GM12891 (cell line): ENCODE measurements at regions not wholly inside any gene's neighbourhood (a gene's known extent, or its start where the extent isn't known, plus 50 kb on each side); places are given as distances from the start of the nearest gene placed in this dataset.

Source experiments
- POLR2A ChIP-seq: IDR thresholded peaks from 2 replicates; pipeline ENCODE4 v1.6.1; 2011; ENCODE audit warnings: low read depth, low read length, control low read depth
- POLR2AphosphoS5 ChIP-seq: IDR thresholded peaks from 2 replicates; pipeline ENCODE4 v1.6.1; 2011; ENCODE audit warnings: low read depth, low read length, control low read depth
- SPI1 ChIP-seq: IDR thresholded peaks from 2 replicates; pipeline ENCODE4 v1.6.1; 2011; ENCODE audit warnings: low read depth, low read length, control low read depth
- TAF1 ChIP-seq: IDR thresholded peaks from 2 replicates; pipeline ENCODE4 v1.6.1; 2011; ENCODE audit warnings: low read depth, low read length, control low read depth

DNA sequence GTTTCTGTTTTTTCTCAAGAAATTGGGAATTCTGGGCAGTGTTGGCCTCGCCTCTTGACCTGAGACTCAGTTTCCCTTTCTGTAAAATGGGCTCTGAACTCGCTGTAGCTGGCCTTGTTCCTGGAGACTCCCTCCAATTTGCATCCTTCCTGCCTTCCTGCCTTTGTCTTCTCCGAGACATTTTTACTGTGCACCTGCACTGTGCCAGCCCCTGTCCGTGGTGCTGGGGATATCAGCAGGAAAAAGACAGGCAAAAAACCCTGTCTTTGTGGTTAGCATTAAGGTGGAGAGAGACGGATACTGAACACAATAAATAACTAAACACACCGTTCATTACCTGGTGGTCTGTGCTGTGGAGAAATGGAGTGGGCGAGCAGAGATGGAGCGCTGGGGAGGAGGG lies 129.8 kb downstream of the AACS start:
- TF ChIP-seq POLR2A: no peak
- TF ChIP-seq TAF1: no peak
- TF ChIP-seq POLR2AphosphoS5: no peak
- TF ChIP-seq SPI1: no peak
